B cell (primary cell): ENCODE measurements at regions not wholly inside any gene's neighbourhood (a gene's known extent, or its start where the extent isn't known, plus 50 kb on each side); places are given as distances from the start of the nearest gene placed in this dataset.

Experiments used
- ATAC-seq: fragments of 200-7000 bp; cut with Tn5 transposase; one replicate; pipeline ENCODE4 v1.10.0; 2021; ENCODE audit warnings: low read depth, mild to moderate bottlenecking, moderate number of reproducible peaks, moderate library complexity
- CTCF ChIA-PET: fragments of 350-600 bp; sonication (Branson Sonifier 250); formaldehyde crosslinking; loops from one replicate; lab custom pipeline; 2021; ENCODE audit warnings: antibody characterized with exemption, inconsistent platforms; lab: Charles Lee
- POLR2A ChIA-PET: fragments of 350-600 bp; sonication (Branson Sonifier 250); formaldehyde crosslinking; loops from one replicate; lab custom pipeline; 2021; ENCODE audit warnings: antibody characterized with exemption; lab: Charles Lee
- DNase-seq: peaks from one replicate; pipeline ENCODE4 v3.0.0; 2013
- H2AFZ ChIP-seq: 2 replicates; pipeline ENCODE4 v1.6.1; 2012; ENCODE audit warnings: mild to moderate bottlenecking, low read depth, low read length; ENCODE audit not compliant: insufficient read depth, poor library complexity, severe bottlenecking
- H3K27ac ChIP-seq, 2 donors: 1 replicate in 1 of 2; 2 replicates in 1 of 2; pipeline ENCODE4 v1.5.1; 2012 to 2013; ENCODE audit warnings: low read length in 2 of 2, mild to moderate bottlenecking in 2 of 2, moderate library complexity in 1 of 2
- H3K27me3 ChIP-seq, 4 experiments: fragments of 200-600 bp in 1 of 4; sonication (generic) in 1 of 4; replicated peaks in 1 of 4; 1 replicate in 2 of 4; 2 replicates in 2 of 4; pipeline versions ENCODE4 v1.6.1 to v1.7.0; 2013 to 2016; ENCODE audit warnings: low read length in 3 of 4, mild to moderate bottlenecking in 2 of 4, mixed read lengths in 1 of 4, moderate library complexity in 1 of 4; ENCODE audit not compliant: insufficient read depth in 4 of 4, control insufficient read depth in 3 of 4; ENCODE audit errors: control extremely low read depth in 1 of 4
- H3K36me3 ChIP-seq, 2 experiments: replicated peaks in 1 of 2; 1 replicate in 1 of 2; 2 replicates in 1 of 2; pipeline versions ENCODE4 v1.6.1 to v1.7.1; 2013; ENCODE audit warnings: low read length in 1 of 2; ENCODE audit not compliant: insufficient read depth in 2 of 2, control insufficient read depth in 1 of 2; ENCODE audit errors: control extremely low read depth in 1 of 2, extremely low read depth in 1 of 2
- H3K4me1 ChIP-seq, 2 donors: fragments of 200-600 bp in 1 of 2; sonication (generic) in 1 of 2; 1 replicate in 1 of 2; 2 replicates in 1 of 2; pipeline versions ENCODE4 v1.5.1 to v1.6.1; 2013 to 2017; ENCODE audit warnings: low read length in 2 of 2; ENCODE audit not compliant: control insufficient read depth in 2 of 2, insufficient read depth in 2 of 2
- H3K4me2 ChIP-seq: replicated peaks from 2 replicates; pipeline ENCODE3; 2012; ENCODE audit warnings: mild to moderate bottlenecking, low read depth, low read length; ENCODE audit not compliant: poor library complexity, severe bottlenecking
- H3K4me3 ChIP-seq, 5 experiments: fragments of 200-600 bp in 1 of 5; sonication (generic) in 1 of 5; 1 replicate in 3 of 5; 2 replicates in 2 of 5; pipeline versions ENCODE4 v1.5.1 to v1.7.0; 2011 to 2016; ENCODE audit warnings: low read length in 4 of 5, mild to moderate bottlenecking in 4 of 5, low read depth in 2 of 5, control low read depth in 1 of 5, moderate library complexity in 1 of 5; ENCODE audit not compliant: insufficient read depth in 1 of 5; ENCODE audit errors: control extremely low read depth in 1 of 5, extremely low read depth in 1 of 5
- H3K79me2 ChIP-seq: fragments of 200-600 bp; sonication (generic); one replicate; pipeline ENCODE4 v1.6.0; 2016; ENCODE audit warnings: low read length; ENCODE audit not compliant: control insufficient read depth, insufficient read depth
- H3K9ac ChIP-seq: fragments of 200-600 bp; sonication (generic); 2 replicates; pipeline ENCODE4 v1.6.1; 2017; ENCODE audit warnings: mild to moderate bottlenecking, low read length, moderate library complexity
- H3K9me3 ChIP-seq, 3 donors: one replicate each; pipeline versions ENCODE4 v1.6.1 to v1.7.1; 2013; ENCODE audit warnings: low read length in 2 of 3; ENCODE audit not compliant: control insufficient read depth in 2 of 3, insufficient read depth in 1 of 3; ENCODE audit errors: control extremely low read depth in 1 of 3
- H4K20me1 ChIP-seq: 2 replicates; pipeline ENCODE4 v1.6.0; 2012; ENCODE audit warnings: mild to moderate bottlenecking, low read length; ENCODE audit not compliant: insufficient read depth, control insufficient read depth, poor library complexity, severe bottlenecking
- H3K27ac Mint-ChIP-seq: one replicate; pipeline ENCODE4 v1.8.0; 2021; ENCODE audit warnings: mixed read lengths
- H3K27me3 Mint-ChIP-seq: one replicate; pipeline ENCODE4 v1.8.0; 2021; ENCODE audit warnings: mixed read lengths
- H3K4me1 Mint-ChIP-seq: one replicate; pipeline ENCODE4 v1.8.0; 2021; ENCODE audit warnings: mixed read lengths
- H3K4me3 Mint-ChIP-seq: one replicate; pipeline ENCODE4 v1.8.0; 2021; ENCODE audit warnings: mixed read lengths
- H3K9me3 Mint-ChIP-seq: one replicate; pipeline ENCODE4 v1.8.0; 2022; ENCODE audit warnings: mixed read lengths; ENCODE audit not compliant: insufficient read depth
- CTCF ChIP-seq: fragments of 200-600 bp; IDR thresholded peaks from one replicate; pipeline ENCODE4 v1.8.0; 2022; ENCODE audit warnings: antibody characterized with exemption, mild to moderate bottlenecking
- EZH2 ChIP-seq: IDR thresholded peaks from 2 replicates; pipeline ENCODE4 v1.6.1; 2012; ENCODE audit warnings: borderline replicate concordance, low read depth, mild to moderate bottlenecking, moderate library complexity, low read length; ENCODE audit not compliant: insufficient read depth, poor library complexity, severe bottlenecking
- WGBS: methylation state at CpG from one replicate; pipeline ENCODE4 v1.1.5; 2013; ENCODE audit warnings: missing lambda C conversion rate; ENCODE audit not compliant: insufficient coverage; 5-methylcytosine and 5-hydroxymethylcytosine counted together
- intact Hi-C: fragments of 100-400 bp; cut with micrococcal nuclease; formaldehyde crosslinking; loops from one replicate; pipeline ENCODE4 v1.10.0; 2022

GRCh38 chr3:116947148-116947547 lies 237.6 kb downstream of the TUSC7 start:
- no peaks in the 10 kb centered on the region for H3K4me1 ChIP-seq
- Mint-ChIP-seq H3K27ac (no peak overlapping the region), H3K9me3 (no peaks in the 10 kb centered on the region), H3K4me1 (no peaks in the 10 kb centered on the region), H3K4me3 (no peak overlapping the region), H3K27me3 (no peaks in the 10 kb centered on the region)
- no peaks in the 10 kb centered on the region for H3K9me3 ChIP-seq
- no peak overlapping the region for H3K4me2 ChIP-seq
- no peak overlapping the region for H3K27ac ChIP-seq
- TF ChIP-seq EZH2 (no peak), CTCF (no peak)
- no peak for DNase-seq
- H3K4me3 ChIP-seq, result no peak overlapping the region
- H3K9ac ChIP-seq, result no peak overlapping the region
- CTCF ChIA-PET, result no interaction called here
- WGBS, result 94% methylated on average over 2 of the region's 3 CpGs
- H3K36me3 ChIP-seq, result no peaks in the 10 kb centered on the region
- POLR2A ChIA-PET, result no interaction called here
- no peak for ATAC-seq
- H2AFZ ChIP-seq, result no peak overlapping the region
- H4K20me1 ChIP-seq, result no peaks in the 10 kb centered on the region
- intact Hi-C loops, result no loop called here
- H3K27me3 ChIP-seq, result no peaks in the 10 kb centered on the region
- H3K79me2 ChIP-seq, result no peaks in the 10 kb centered on the region

GRCh38 chr3:116947809-116948208 lies 238.2 kb downstream of the TUSC7 start:
- Histone ChIP-seq H3K4me3 (no peak overlapping the region), H3K9ac (no peak overlapping the region), H3K27ac (no peak overlapping the region), H3K4me2 (no peak overlapping the region), H4K20me1 (no peaks in the 10 kb centered on the region), H3K27me3 (no peaks in the 10 kb centered on the region), H2AFZ (no peak overlapping the region), H3K9me3 (no peaks in the 10 kb centered on the region), H3K4me1 (no peaks in the 10 kb centered on the region), H3K79me2 (no peaks in the 10 kb centered on the region), H3K36me3 (no peaks in the 10 kb centered on the region)
- intact Hi-C loops, result no loop called here
- H3K27ac Mint-ChIP-seq, result no peak overlapping the region
- no peak overlapping the region for H3K4me3 Mint-ChIP-seq
- H3K27me3 Mint-ChIP-seq, result no peaks in the 10 kb centered on the region
- 60% methylated on average over 1 of the region's 3 CpGs for WGBS
- POLR2A ChIA-PET, result no interaction called here
- no peak for ATAC-seq
- DNase-seq, result no peak
- no peaks in the 10 kb centered on the region for H3K4me1 Mint-ChIP-seq
- CTCF ChIA-PET, result no interaction called here
- no peaks in the 10 kb centered on the region for H3K9me3 Mint-ChIP-seq
- no peak for TF ChIP-seq EZH2
- no peak for TF ChIP-seq CTCF
